SK-N-SH (cell line): ENCODE measurements at regions not wholly inside any gene's neighbourhood (a gene's known extent, or its start where the extent isn't known, plus 50 kb on each side); places are given as distances from the start of the nearest gene placed in this dataset.

ENCODE experiments used
- CHD2 ChIP-seq: fragments of 150-350 bp; IDR thresholded peaks from 2 replicates; pipeline ENCODE4 v1.6.1; 2018; ENCODE audit warnings: low read length; ENCODE audit not compliant: partially characterized antibody
- CTCF ChIP-seq: fragments of 200-600 bp; sonication (generic); IDR thresholded peaks from 2 replicates; pipeline ENCODE4 v1.6.1; 2017; ENCODE audit warnings: antibody characterized with exemption, mild to moderate bottlenecking, moderate library complexity
- EP300 ChIP-seq, 2 experiments: IDR thresholded peaks; 2 replicates each; pipeline versions ENCODE4 v1.4.0 to v1.6.1; 2012; ENCODE audit warnings: borderline replicate concordance in 1 of 2, low read depth in 1 of 2, low read length in 1 of 2
- GABPA ChIP-seq: IDR thresholded peaks from 2 replicates; pipeline ENCODE4 v1.4.0; 2012; ENCODE audit warnings: low read depth, mild to moderate bottlenecking
- MAX ChIP-seq: IDR thresholded peaks from 2 replicates; pipeline ENCODE4 v1.4.0; 2012; ENCODE audit warnings: low read depth
- MEF2A ChIP-seq: IDR thresholded peaks from 2 replicates; pipeline ENCODE4 v1.4.0; 2012; ENCODE audit warnings: low read depth, borderline replicate concordance
- RXRA ChIP-seq: IDR thresholded peaks from 2 replicates; pipeline ENCODE4 v1.4.0; 2012; ENCODE audit warnings: low read depth, mild to moderate bottlenecking, borderline replicate concordance
- SMC3 ChIP-seq: IDR thresholded peaks from 2 replicates; pipeline ENCODE4 v1.6.1; 2012; ENCODE audit warnings: low read depth, low read length, improper control_type of control experiment
- TEAD4 ChIP-seq: IDR thresholded peaks from 2 replicates; pipeline ENCODE4 v1.4.0; 2012; ENCODE audit warnings: mild to moderate bottlenecking, borderline replicate concordance; ENCODE audit not compliant: insufficient read depth
- USF2 ChIP-seq: fragments of 150-350 bp; IDR thresholded peaks from 2 replicates; pipeline ENCODE4 v1.6.1; 2017; ENCODE audit warnings: antibody characterized with exemption, low read length, low read depth, borderline replicate concordance
- ZBTB33 ChIP-seq: IDR thresholded peaks from 2 replicates; pipeline ENCODE4 v1.4.0; 2012; ENCODE audit warnings: low read depth, borderline replicate concordance

GRCh38 chr21:24175106-24175505 lies 1432.2 kb downstream of the MRPL39 start:
- TF ChIP-seq EP300 (IDR thresholded peaks at IDR 0.05; ENCODE audit: borderline replicate concordance in 1 of 2, low read depth in 1 of 2, low read length in 1 of 2), result no peak
- no peak for TF ChIP-seq ZBTB33
- TF ChIP-seq SMC3, result no peak
- TF ChIP-seq GABPA, result no peak
- no peak for TF ChIP-seq CTCF
- no peak for TF ChIP-seq CHD2
- TF ChIP-seq MEF2A, result no peak
- no peak for TF ChIP-seq TEAD4
- TF ChIP-seq RXRA, result no peak
- TF ChIP-seq MAX, result no peak
- no peak for TF ChIP-seq USF2
